ENCODE measurements at regions not wholly inside any gene's neighbourhood (a gene's known extent, or its start where the extent isn't known, plus 50 kb on each side); places are given as distances from the start of the nearest gene placed in this dataset.

GRCh38 chr11:22065472-22065871 lies 127.4 kb upstream of the ANO5 start (continued):
- TF ChIP-seq RXRA (IDR thresholded peaks at IDR 0.05; ENCODE audit: borderline replicate concordance, low read depth) (no peak), PBX3 (IDR thresholded peaks at IDR 0.05) (no peak), REST (IDR thresholded peaks at IDR 0.05; ENCODE audit: low read depth, low read length) (no peak), FOXM1 (IDR thresholded peaks at IDR 0.05; ENCODE audit: low read depth) (no peak), POLR2AphosphoS5 (IDR thresholded peaks at IDR 0.05; ENCODE audit: low read depth, low read length) (no peak)

GRCh38 chr11:22069844-22070243 lies 123.0 kb upstream of the ANO5 start:
- 12% methylated on average over 2 of the region's 2 CpGs for WGBS (ENCODE audit: low lambda C conversion rate)
- no peak overlapping the region for H3K27ac ChIP-seq (ENCODE audit: low read depth in 2 of 2, low read length in 1 of 2)
- H3K79me2 ChIP-seq (ENCODE audit: insufficient read depth) = no peaks in the 10 kb centered on the region
- no peaks in the 10 kb centered on the region for H4K20me1 ChIP-seq (ENCODE audit: insufficient read depth)
- H3K9me2 ChIP-seq = no peaks in the 10 kb centered on the region
- no peaks in the 10 kb centered on the region for H3K27me3 ChIP-seq (ENCODE audit: insufficient read depth)
- H3K4me3 ChIP-seq (ENCODE audit: low read depth in 2 of 2, low read length in 1 of 2) = no peak overlapping the region
- no peak overlapping the region for H3K4me2 ChIP-seq
- H3K9me3 ChIP-seq = no peaks in the 10 kb centered on the region; the same call in 1 of the 2 replicates
- no peak for DNase-seq
- H3K4me1 ChIP-seq (ENCODE audit: control insufficient read depth in 1 of 2, insufficient read depth in 2 of 2, low read depth in 1 of 2, low read length in 1 of 2) = no peaks in the 10 kb centered on the region
- no peaks in the 10 kb centered on the region for H3K36me3 ChIP-seq (replicated peaks in 1 of 2; ENCODE audit: control insufficient read depth in 1 of 2, insufficient read depth in 2 of 2, low read length in 1 of 2)
- H3F3A ChIP-seq (replicated peaks; ENCODE audit: insufficient read depth) = no peaks in the 10 kb centered on the region
- no peak overlapping the region for H3K9ac ChIP-seq
- TF ChIP-seq SMC3 (IDR thresholded peaks at IDR 0.05; ENCODE audit: low read depth, low read length) (no peak), RFX5 (IDR thresholded peaks at IDR 0.05; ENCODE audit: low read length) (no peak), CHD2 (IDR thresholded peaks at IDR 0.05; ENCODE audit: low read length, partially characterized antibody) (no peak), RAD21 (IDR thresholded peaks at IDR 0.05; ENCODE audit: low read length) (no peak), FOSL2 (IDR thresholded peaks at IDR 0.05; ENCODE audit: borderline replicate concordance, low read depth) (no peak), NRF1 (IDR thresholded peaks at IDR 0.05; ENCODE audit: low read depth, low read length) (no peak), TEAD4 (IDR thresholded peaks at IDR 0.05; ENCODE audit: borderline replicate concordance, insufficient read depth) (no peak), RCOR1 (IDR thresholded peaks at IDR 0.05; ENCODE audit: low read length) (no peak), TCF12 (IDR thresholded peaks at IDR 0.05) (no peak), FOXM1 (IDR thresholded peaks at IDR 0.05; ENCODE audit: low read depth) (no peak), JUND (IDR thresholded peaks at IDR 0.05) (no peak), MEF2A (IDR thresholded peaks at IDR 0.05; ENCODE audit: borderline replicate concordance, low read depth) (no peak), CTCF (IDR thresholded peaks at IDR 0.05) (no peak), POLR2AphosphoS5 (IDR thresholded peaks at IDR 0.05; ENCODE audit: low read depth, low read length) (no peak), GATA2 (CRISPR knock-in tag; IDR thresholded peaks at IDR 0.05) (no peak), IRF3 (IDR thresholded peaks at IDR 0.05; ENCODE audit: low read depth, low read length) (no peak), RXRA (IDR thresholded peaks at IDR 0.05; ENCODE audit: borderline replicate concordance, low read depth) (no peak)
- no peak overlapping the region for H2AFZ ChIP-seq (ENCODE audit: low read depth)
- CTCF ChIA-PET = interaction anchor here (0.8 kb wide), 1 partner anchor 1040 kb away, joined by 3 read pairs; no protein-coding TSS in a partner anchor
- POLR2A ChIA-PET = no interaction called here
